ENCODE measurements at regions not wholly inside any gene's neighbourhood (a gene's known extent, or its start where the extent isn't known, plus 50 kb on each side); places are given as distances from the start of the nearest gene placed in this dataset.

- no peak for DNase-seq (ENCODE audit: low read depth in 2 of 2)
Observed at GRCh38 chr1:157292302-157292701, 154.1 kb upstream of the ETV3 start.

GRCh38 chr1:157291083-157291482, 152.9 kb upstream of the ETV3 start:
- no peak for DNase-seq (ENCODE audit: low read depth in 2 of 2)

GRCh38 chr1:157289424-157290105, 151.4 kb upstream of the ETV3 start:
- no peak for DNase-seq (ENCODE audit: low read depth in 2 of 2)

GRCh38 chr1:157288996-157289395, 150.8 kb upstream of the ETV3 start:
- no peak for DNase-seq (ENCODE audit: low read depth in 2 of 2)

- DNase-seq (ENCODE audit: low read depth in 2 of 2) = no peak
Observed at GRCh38 chr1:157288492-157288891, 150.3 kb upstream of the ETV3 start.

- no peak for DNase-seq (ENCODE audit: low read depth in 2 of 2)
Observed at GRCh38 chr1:157288006-157288405, 149.8 kb upstream of the ETV3 start.

- DNase-seq (ENCODE audit: low read depth in 2 of 2) = no peak
Observed at GRCh38 chr1:157287462-157287861, 149.3 kb upstream of the ETV3 start.

- DNase-seq (ENCODE audit: low read depth in 2 of 2) = no peak
Observed at GRCh38 chr1:157286646-157287420, 148.6 kb upstream of the ETV3 start.

GRCh38 chr1:157286096-157286495, 147.9 kb upstream of the ETV3 start:
- no peak for DNase-seq (ENCODE audit: low read depth in 2 of 2)

- DNase-seq (ENCODE audit: low read depth in 2 of 2) = no peak
Observed at GRCh38 chr1:157284451-157284850, 146.3 kb upstream of the ETV3 start.

GRCh38 chr1:157279802-157280140, 141.6 kb upstream of the ETV3 start:
- DNase-seq (ENCODE audit: low read depth in 2 of 2) = no peak

GRCh38 chr1:157279138-157279801, 141.1 kb upstream of the ETV3 start:
- no peak for DNase-seq (ENCODE audit: low read depth in 2 of 2)

- DNase-seq (ENCODE audit: low read depth in 2 of 2) = no peak
Observed at GRCh38 chr1:157278383-157279137, 140.4 kb upstream of the ETV3 start.

GRCh38 chr1:157277913-157278312, 139.7 kb upstream of the ETV3 start:
- no peak for DNase-seq (ENCODE audit: low read depth in 2 of 2)

GRCh38 chr1:157277281-157277680, 139.1 kb upstream of the ETV3 start:
- DNase-seq (ENCODE audit: low read depth in 2 of 2) = no peak

GRCh38 chr1:157274698-157275534, 136.7 kb upstream of the ETV3 start:
- peak; percentile 42 to 47 for DNase-seq (ENCODE audit: low read depth in 2 of 2)

GRCh38 chr1:157272729-157273524, 134.7 kb upstream of the ETV3 start:
- no peak for DNase-seq (ENCODE audit: low read depth in 2 of 2)

GRCh38 chr1:157272264-157272663, 134.1 kb upstream of the ETV3 start:
- DNase-seq (ENCODE audit: low read depth in 2 of 2) = no peak

GRCh38 chr1:157270705-157271274, 132.6 kb upstream of the ETV3 start:
- DNase-seq (ENCODE audit: low read depth in 2 of 2) = no peak

Data from fibroblast of skin of left biceps (primary cell).